Loucy (cell line): ENCODE measurements at regions not wholly inside any gene's neighbourhood (a gene's known extent, or its start where the extent isn't known, plus 50 kb on each side); places are given as distances from the start of the nearest gene placed in this dataset.

ENCODE experiments used
- H2AFZ ChIP-seq: fragments of 200-600 bp; sonication (generic); 2 replicates; pipeline ENCODE4 v1.6.0; 2016; ENCODE audit warnings: antibody characterized with exemption, mild to moderate bottlenecking, low read length, moderate library complexity
- H3F3A ChIP-seq: fragments of 200-600 bp; 2 replicates; pipeline ENCODE4 v1.6.0; 2016; ENCODE audit warnings: antibody characterized with exemption, low read depth, mild to moderate bottlenecking
- H3K27me3 ChIP-seq: fragments of 200-600 bp; sonication (generic); 2 replicates; pipeline ENCODE4 v1.6.1; 2014; ENCODE audit warnings: low read length, mild to moderate bottlenecking; ENCODE audit not compliant: insufficient read depth, poor library complexity, severe bottlenecking
- H3K36me3 ChIP-seq: fragments of 200-600 bp; sonication (generic); 2 replicates; pipeline ENCODE4 v1.6.1; 2016; ENCODE audit warnings: low read length; ENCODE audit not compliant: insufficient read depth
- H3K4me1 ChIP-seq: fragments of 200-600 bp; sonication (generic); 2 replicates; pipeline ENCODE4 v1.5.1; 2014; ENCODE audit warnings: low read length, mild to moderate bottlenecking; ENCODE audit not compliant: insufficient read depth, poor library complexity, severe bottlenecking
- H3K4me2 ChIP-seq: fragments of 200-600 bp; sonication (generic); 2 replicates; pipeline ENCODE4 v1.6.0; 2014; ENCODE audit warnings: antibody characterized with exemption, low read length, low read depth, mild to moderate bottlenecking; ENCODE audit not compliant: poor library complexity, severe bottlenecking
- H3K4me3 ChIP-seq: fragments of 200-600 bp; sonication (generic); 2 replicates; pipeline ENCODE4 v1.5.1; 2014; ENCODE audit warnings: low read length, mild to moderate bottlenecking, mixed read lengths; ENCODE audit not compliant: poor library complexity, severe bottlenecking
- H3K79me2 ChIP-seq: fragments of 200-600 bp; sonication (generic); 2 replicates; pipeline ENCODE4 v1.6.1; 2014; ENCODE audit warnings: low read length; ENCODE audit not compliant: insufficient read depth
- H3K9ac ChIP-seq: fragments of 200-600 bp; sonication (generic); 2 replicates; pipeline ENCODE4 v1.6.0; 2014; ENCODE audit warnings: mild to moderate bottlenecking, low read depth, low read length, moderate library complexity; ENCODE audit not compliant: poor library complexity, severe bottlenecking
- H3K9me2 ChIP-seq: fragments of 200-600 bp; sonication (generic); replicated peaks from 2 replicates; pipeline ENCODE4 v1.6.1; 2016; ENCODE audit warnings: low read depth, low read length, mixed read lengths
- H3K9me3 ChIP-seq: fragments of 200-600 bp; sonication (generic); 2 replicates; pipeline ENCODE4 v1.6.1; 2014; ENCODE audit warnings: mild to moderate bottlenecking, antibody characterized with exemption, low read length, low read depth; ENCODE audit not compliant: insufficient read depth
- H4K20me1 ChIP-seq: fragments of 200-600 bp; sonication (generic); 2 replicates; pipeline ENCODE4 v1.6.0; 2014; ENCODE audit warnings: antibody characterized with exemption, low read length, mild to moderate bottlenecking; ENCODE audit not compliant: insufficient read depth, poor library complexity, severe bottlenecking
- CTCF ChIP-seq: fragments of 200-600 bp; sonication (generic); conservative IDR thresholded peaks from 2 replicates; pipeline ENCODE4 v1.5.1; 2014; ENCODE audit warnings: mild to moderate bottlenecking, antibody characterized with exemption, low read length
- EZH2phosphoT487 ChIP-seq: fragments of 200-600 bp; IDR thresholded peaks from 2 replicates; pipeline ENCODE4 v1.6.1; 2018; ENCODE audit warnings: antibody characterized with exemption, mild to moderate bottlenecking, moderate library complexity, borderline replicate concordance

GRCh38 chr1:22325531-22326371, 125.9 kb upstream of the ZBTB40 start:
- H3K79me2 ChIP-seq = no peaks in the 10 kb centered on the region

GRCh38 chr1:22326372-22326915, 125.2 kb upstream of the ZBTB40 start:
- no peak for TF ChIP-seq EZH2phosphoT487
- no peak for TF ChIP-seq CTCF
- no peaks in the 10 kb centered on the region for H3K9me2 ChIP-seq
- H3K36me3 ChIP-seq = no peaks in the 10 kb centered on the region
- no peak overlapping the region for H2AFZ ChIP-seq
- no peaks in the 10 kb centered on the region for H4K20me1 ChIP-seq
- no peak overlapping the region for H3K4me3 ChIP-seq
- H3K4me2 ChIP-seq = no peak overlapping the region
- no peaks in the 10 kb centered on the region for H3F3A ChIP-seq
- H3K9ac ChIP-seq = no peak overlapping the region
- H3K27me3 ChIP-seq = no peaks in the 10 kb centered on the region
- H3K4me1 ChIP-seq = no peaks in the 10 kb centered on the region
- no peaks in the 10 kb centered on the region for H3K79me2 ChIP-seq
- H3K9me3 ChIP-seq = no peaks in the 10 kb centered on the region

More at GRCh38 chr1:22325531-22326371, 125.9 kb upstream of the ZBTB40 start:
- H3K9me3 ChIP-seq = no peaks in the 10 kb centered on the region
- no peaks in the 10 kb centered on the region for H3K27me3 ChIP-seq
- no peaks in the 10 kb centered on the region for H3K36me3 ChIP-seq
- no peak overlapping the region for H2AFZ ChIP-seq
- TF ChIP-seq EZH2phosphoT487 (no peak), CTCF (no peak)
- H3K4me2 ChIP-seq = no peak overlapping the region
- H3K4me3 ChIP-seq = no peak overlapping the region
- H4K20me1 ChIP-seq = no peaks in the 10 kb centered on the region
- no peak overlapping the region for H3K9ac ChIP-seq
- H3K9me2 ChIP-seq = no peaks in the 10 kb centered on the region
- H3F3A ChIP-seq = no peaks in the 10 kb centered on the region
- H3K4me1 ChIP-seq = no peaks in the 10 kb centered on the region

GRCh38 chr1:22326931-22327330, 124.7 kb upstream of the ZBTB40 start:
- Histone ChIP-seq H3K9ac (no peak overlapping the region), H3K4me2 (no peak overlapping the region), H3K4me1 (no peaks in the 10 kb centered on the region), H2AFZ (no peak overlapping the region), H3K9me2 (no peaks in the 10 kb centered on the region), H3K79me2 (no peaks in the 10 kb centered on the region), H3K27me3 (no peaks in the 10 kb centered on the region), H3K9me3 (no peaks in the 10 kb centered on the region), H3K4me3 (no peak overlapping the region), H4K20me1 (no peaks in the 10 kb centered on the region), H3F3A (no peaks in the 10 kb centered on the region), H3K36me3 (no peaks in the 10 kb centered on the region)
- TF ChIP-seq EZH2phosphoT487 (no peak), CTCF (no peak)
